ENCODE measurements at regions not wholly inside any gene's neighbourhood (a gene's known extent, or its start where the extent isn't known, plus 50 kb on each side); places are given as distances from the start of the nearest gene placed in this dataset.

- Histone ChIP-seq H3K36me3 (no peaks in the 10 kb centered on the region), H3K27ac (no peak overlapping the region), H3K9me3 (peaks cover 0 to 4% (median 0%) of the 10 kb centered on the region in 3 donors), H3K27me3 (no peaks in the 10 kb centered on the region), H3K4me1 (no peaks in the 10 kb centered on the region), H3K4me3 (no peak overlapping the region)
- intact Hi-C loops (cut with DNase I; ENCODE audit: low total_unique reads) = no loop called here
- no peak for DNase-seq
- TF ChIP-seq, protein P1, sequence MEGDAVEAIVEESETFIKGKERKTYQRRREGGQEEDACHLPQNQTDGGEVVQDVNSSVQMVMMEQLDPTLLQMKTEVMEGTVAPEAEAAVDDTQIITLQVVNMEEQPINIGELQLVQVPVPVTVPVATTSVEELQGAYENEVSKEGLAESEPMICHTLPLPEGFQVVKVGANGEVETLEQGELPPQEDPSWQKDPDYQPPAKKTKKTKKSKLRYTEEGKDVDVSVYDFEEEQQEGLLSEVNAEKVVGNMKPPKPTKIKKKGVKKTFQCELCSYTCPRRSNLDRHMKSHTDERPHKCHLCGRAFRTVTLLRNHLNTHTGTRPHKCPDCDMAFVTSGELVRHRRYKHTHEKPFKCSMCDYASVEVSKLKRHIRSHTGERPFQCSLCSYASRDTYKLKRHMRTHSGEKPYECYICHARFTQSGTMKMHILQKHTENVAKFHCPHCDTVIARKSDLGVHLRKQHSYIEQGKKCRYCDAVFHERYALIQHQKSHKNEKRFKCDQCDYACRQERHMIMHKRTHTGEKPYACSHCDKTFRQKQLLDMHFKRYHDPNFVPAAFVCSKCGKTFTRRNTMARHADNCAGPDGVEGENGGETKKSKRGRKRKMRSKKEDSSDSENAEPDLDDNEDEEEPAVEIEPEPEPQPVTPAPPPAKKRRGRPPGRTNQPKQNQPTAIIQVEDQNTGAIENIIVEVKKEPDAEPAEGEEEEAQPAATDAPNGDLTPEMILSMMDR (IDR thresholded peaks at IDR 0.05) = no peak
These were observed 70.6 kb upstream of the STT3B start for GRCh38 chr3:31462050-31462569.

DNA sequence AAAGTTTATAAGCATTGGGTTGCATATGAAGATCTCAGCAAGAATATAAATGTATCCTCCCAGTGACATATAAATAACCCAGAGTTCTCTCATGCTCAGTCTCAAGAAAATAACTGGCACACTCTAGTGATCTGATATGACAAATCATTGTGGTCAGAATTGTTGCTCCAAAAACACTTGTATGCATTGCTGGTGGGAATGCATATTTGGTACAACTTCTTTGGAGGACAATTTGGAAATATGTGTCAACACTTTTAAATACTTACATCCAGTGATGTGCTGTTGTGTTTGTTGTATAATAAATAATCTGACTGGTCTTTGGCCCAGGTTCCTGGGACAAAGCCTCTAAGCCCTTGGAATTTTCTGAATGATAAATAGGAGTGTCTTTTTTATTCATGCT is 66.7 kb upstream of the STT3B start:
- TF ChIP-seq, protein P1 (IDR thresholded peaks at IDR 0.05) = no peak
- no peak overlapping the region for H3K27ac ChIP-seq
- no peak for DNase-seq
- H3K9me3 ChIP-seq = no peaks in the 10 kb centered on the region
- no peaks in the 10 kb centered on the region for H3K36me3 ChIP-seq
- intact Hi-C loops (cut with DNase I; ENCODE audit: low total_unique reads) = no loop called here
- no peaks in the 10 kb centered on the region for H3K27me3 ChIP-seq
- no peak overlapping the region for H3K4me3 ChIP-seq
- H3K4me1 ChIP-seq = no peaks in the 10 kb centered on the region

DNA sequence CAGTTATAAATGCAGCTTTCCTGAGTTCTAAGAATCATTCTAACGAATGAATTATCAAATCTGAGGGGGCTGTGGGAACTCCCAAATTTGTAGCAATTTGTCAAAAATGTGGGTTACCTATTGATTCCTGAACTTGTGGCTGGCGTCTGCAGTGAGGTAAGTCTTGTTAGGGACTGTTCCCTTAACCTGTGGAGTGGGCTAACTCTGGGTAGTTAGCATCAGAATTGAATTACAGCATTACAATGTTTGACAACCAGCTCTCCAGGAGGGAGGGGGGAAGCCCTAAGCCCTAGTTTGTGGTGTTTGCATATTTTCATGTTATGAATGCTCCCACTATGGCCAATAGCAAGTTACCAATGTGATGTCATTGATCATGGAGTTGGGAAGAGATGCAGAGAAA is 65.9 kb upstream of the STT3B start:
- H3K27me3 ChIP-seq = no peaks in the 10 kb centered on the region
- no peaks in the 10 kb centered on the region for H3K9me3 ChIP-seq
- DNase-seq = no peak
- intact Hi-C loops (cut with DNase I; ENCODE audit: low total_unique reads) = no loop called here
- no peak overlapping the region for H3K4me3 ChIP-seq
- no peaks in the 10 kb centered on the region for H3K36me3 ChIP-seq
- H3K27ac ChIP-seq = no peak overlapping the region
- H3K4me1 ChIP-seq = no peaks in the 10 kb centered on the region
- TF ChIP-seq, protein P1 (IDR thresholded peaks at IDR 0.05) = no peak

- no peaks in the 10 kb centered on the region for H3K4me1 ChIP-seq
- H3K4me3 ChIP-seq = no peak overlapping the region
- H3K9me3 ChIP-seq = no peaks in the 10 kb centered on the region
- no peaks in the 10 kb centered on the region for H3K27me3 ChIP-seq
- intact Hi-C loops (cut with DNase I; ENCODE audit: low total_unique reads) = no loop called here
- no peak overlapping the region for H3K27ac ChIP-seq
- H3K36me3 ChIP-seq = no peaks in the 10 kb centered on the region
- TF ChIP-seq, protein P1 (IDR thresholded peaks at IDR 0.05) = no peak
- DNase-seq = no peak
These were observed 64.3 kb upstream of the STT3B start for GRCh38 chr3:31468433-31468832.

GRCh38 chr3:31469385-31469784 is 63.3 kb upstream of the STT3B start:
- no peaks in the 10 kb centered on the region for H3K27me3 ChIP-seq
- intact Hi-C loops (cut with DNase I; ENCODE audit: low total_unique reads) = no loop called here
- TF ChIP-seq, protein P1 (IDR thresholded peaks at IDR 0.05) = no peak
- H3K27ac ChIP-seq = no peak overlapping the region
- H3K4me1 ChIP-seq = no peaks in the 10 kb centered on the region
- no peaks in the 10 kb centered on the region for H3K9me3 ChIP-seq
- no peaks in the 10 kb centered on the region for H3K36me3 ChIP-seq
- no peak overlapping the region for H3K4me3 ChIP-seq
- no peak for DNase-seq
